GM23338 (cell line): ENCODE measurements at regions not wholly inside any gene's neighbourhood (a gene's known extent, or its start where the extent isn't known, plus 50 kb on each side); places are given as distances from the start of the nearest gene placed in this dataset.

ENCODE experiments used
- ATAC-seq: fragments of 200-7000 bp; cut with Tn5 transposase; 3 replicates; pipeline ENCODE4 v1.9.1; 2020
- DNase-seq: peaks from one replicate; pipeline ENCODE4 v3.0.0-alpha.2; 2015; ENCODE audit warnings: low spot score
- H2AFZ ChIP-seq: fragments of 200-600 bp; sonication (generic); 2 replicates; pipeline ENCODE4 v1.8.0; 2016; ENCODE audit warnings: antibody characterized with exemption, mild to moderate bottlenecking, moderate library complexity
- H3F3A ChIP-seq: fragments of 200-600 bp; sonication (generic); replicated peaks from 2 replicates; pipeline ENCODE4 v1.8.0; 2017; ENCODE audit warnings: antibody characterized with exemption, mixed run types, low read depth
- H3K27ac ChIP-seq: fragments of 200-600 bp; sonication (generic); 2 replicates; pipeline ENCODE4 v1.6.1; 2016; ENCODE audit warnings: low read depth
- H3K27me3 ChIP-seq: fragments of 200-600 bp; sonication (generic); 2 replicates; pipeline ENCODE4 v1.8.0; 2016; ENCODE audit warnings: mild to moderate bottlenecking, mixed run types, moderate library complexity; ENCODE audit not compliant: insufficient read depth
- H3K36me3 ChIP-seq: fragments of 200-600 bp; sonication (generic); 2 replicates; pipeline ENCODE4 v1.8.0; 2016; ENCODE audit warnings: mild to moderate bottlenecking; ENCODE audit not compliant: insufficient read depth
- H3K4me1 ChIP-seq: fragments of 200-600 bp; sonication (generic); 2 replicates; pipeline ENCODE4 v1.8.0; 2016; ENCODE audit warnings: mild to moderate bottlenecking, moderate library complexity; ENCODE audit not compliant: insufficient read depth
- H3K4me2 ChIP-seq: fragments of 200-600 bp; sonication (generic); 2 replicates; pipeline ENCODE4 v1.7.1; 2017; ENCODE audit warnings: mixed run types
- H3K4me3 ChIP-seq: fragments of 200-600 bp; sonication (generic); 2 replicates; pipeline ENCODE4 v1.6.1; 2016; ENCODE audit warnings: mixed run types
- H3K79me2 ChIP-seq: fragments of 200-600 bp; sonication (generic); replicated peaks from 2 replicates; pipeline ENCODE4 v1.8.0; 2017; ENCODE audit warnings: mild to moderate bottlenecking; ENCODE audit not compliant: insufficient read depth
- H3K9me2 ChIP-seq: fragments of 200-600 bp; sonication (generic); 2 replicates; pipeline ENCODE4 v1.8.0; 2017; ENCODE audit not compliant: insufficient read depth
- H4K20me1 ChIP-seq: fragments of 200-600 bp; sonication (generic); replicated peaks from 2 replicates; pipeline ENCODE4 v1.8.0; 2017; ENCODE audit warnings: mild to moderate bottlenecking; ENCODE audit not compliant: insufficient read depth
- H3K27ac Mint-ChIP-seq: 2 replicates; pipeline ENCODE4 v1.8.0; 2020; ENCODE audit warnings: inconsistent platforms, mild to moderate bottlenecking, moderate library complexity, mixed read lengths
- H3K27me3 Mint-ChIP-seq: 3 replicates; pipeline ENCODE4 v1.8.0; 2022; ENCODE audit warnings: low read depth, mild to moderate bottlenecking, moderate library complexity, mixed read lengths, inconsistent platforms; ENCODE audit not compliant: insufficient read depth, poor library complexity
- H3K36me3 Mint-ChIP-seq: 3 replicates; pipeline ENCODE4 v1.8.0; 2021; ENCODE audit warnings: low read depth, mild to moderate bottlenecking, inconsistent platforms, moderate library complexity, mixed read lengths
- H3K4me1 Mint-ChIP-seq: 3 replicates; pipeline ENCODE4 v1.8.0; 2020; ENCODE audit warnings: mild to moderate bottlenecking, inconsistent platforms, mixed read lengths
- H3K4me3 Mint-ChIP-seq: 3 replicates; pipeline ENCODE4 v1.8.0; 2021; ENCODE audit warnings: moderate library complexity, mild to moderate bottlenecking, inconsistent platforms, mixed read lengths
- H3K9me3 Mint-ChIP-seq: 3 replicates; pipeline ENCODE4 v1.8.0; 2020; ENCODE audit warnings: moderate library complexity, mild to moderate bottlenecking, inconsistent platforms, mixed read lengths
- CREB1 ChIP-seq: fragments of 250-450 bp; sonication (Bioruptor Pico); IDR thresholded peaks from 2 replicates; pipeline ENCODE4 v1.5.0; 2020; ENCODE audit warnings: low read depth, mild to moderate bottlenecking, moderate library complexity
- CTCF ChIP-seq, 2 experiments: fragments of 200-600 bp in 1 of 2; sonication (generic) in 1 of 2; conservative IDR thresholded peaks; 2 replicates each; pipeline versions ENCODE4 v1.5.1 to v1.6.1; 2016 to 2017; ENCODE audit warnings: antibody characterized with exemption in 2 of 2, low read depth in 2 of 2, mild to moderate bottlenecking in 2 of 2, moderate library complexity in 1 of 2
- EZH2 ChIP-seq: fragments of 200-600 bp; sonication (generic); IDR thresholded peaks from one replicate; pipeline ENCODE4 v1.8.0; 2017; ENCODE audit warnings: antibody characterized with exemption, mild to moderate bottlenecking, low read depth; ENCODE audit not compliant: unreplicated experiment
- EZH2phosphoT487 ChIP-seq: fragments of 200-600 bp; sonication (generic); IDR thresholded peaks from one replicate; pipeline ENCODE4 v1.8.1; 2018; ENCODE audit warnings: antibody characterized with exemption; ENCODE audit not compliant: unreplicated experiment
- JUNB ChIP-seq: IDR thresholded peaks from one replicate; pipeline ENCODE4 v1.6.1; 2016; ENCODE audit warnings: antibody characterized with exemption; ENCODE audit not compliant: unreplicated experiment
- NANOG ChIP-seq: IDR thresholded peaks from 2 replicates; pipeline ENCODE4 v1.6.1; 2016; ENCODE audit warnings: antibody characterized with exemption, borderline replicate concordance
- POLR2AphosphoS5 ChIP-seq: IDR thresholded peaks from 2 replicates; pipeline ENCODE4 v1.6.1; 2016; ENCODE audit warnings: antibody characterized with exemption, low read depth
- STAT1 ChIP-seq: IDR thresholded peaks from one replicate; pipeline ENCODE4 v1.6.1; 2016; ENCODE audit warnings: antibody characterized with exemption; ENCODE audit not compliant: unreplicated experiment
- ZNF114 ChIP-seq: fragments of 250-450 bp; sonication (Bioruptor Pico); IDR thresholded peaks from 2 replicates; pipeline ENCODE4 v1.5.0; 2020; ENCODE audit warnings: mild to moderate bottlenecking, moderate library complexity
- ZNF331 ChIP-seq: fragments of 250-450 bp; sonication (Bioruptor Pico); IDR thresholded peaks from 2 replicates; pipeline ENCODE4 v1.5.0; 2020; ENCODE audit warnings: low read depth, mild to moderate bottlenecking, moderate library complexity
- TF ChIP-seq, protein P1 (sequence below): IDR thresholded peaks from 2 replicates; pipeline ENCODE4 v1.6.1; 2016; ENCODE audit warnings: antibody characterized with exemption

- no peak overlapping the region for H2AFZ ChIP-seq
Measured at GRCh38 chr10:78140066-78140630, 106.5 kb downstream of the RPS24 start.

GRCh38 chr10:78143576-78143975, 109.9 kb downstream of the RPS24 start:
- H3K36me3 ChIP-seq = no peaks in the 10 kb centered on the region
- no peak overlapping the region for H3K4me3 Mint-ChIP-seq
- H3K9me3 Mint-ChIP-seq = no peaks in the 10 kb centered on the region
- no peak overlapping the region for H3K4me2 ChIP-seq
- H2AFZ ChIP-seq = no peak overlapping the region
- no peak for DNase-seq
- no peaks in the 10 kb centered on the region for H3K79me2 ChIP-seq
- H3K27me3 ChIP-seq = no peaks in the 10 kb centered on the region
- no peaks in the 10 kb centered on the region for H3F3A ChIP-seq
- H3K27ac ChIP-seq = no peak overlapping the region
- peaks cover 12% of the 10 kb centered on the region; the same call in 1 of the 2 replicates for H3K9me2 ChIP-seq
- H3K36me3 Mint-ChIP-seq = no peaks in the 10 kb centered on the region; the same call in 2 of the 3 replicates
- no peaks in the 10 kb centered on the region for H3K4me1 ChIP-seq
- no peak overlapping the region for H3K4me3 ChIP-seq
- no peak overlapping the region for H3K27ac Mint-ChIP-seq
- no peaks in the 10 kb centered on the region for H4K20me1 ChIP-seq
- H3K27me3 Mint-ChIP-seq = peaks cover 3% of the 10 kb centered on the region
- ATAC-seq = no peak
- H3K4me1 Mint-ChIP-seq = peaks cover 13% of the 10 kb centered on the region
- TF ChIP-seq CTCF (conservative IDR thresholded peaks at IDR 0.05; ENCODE audit: low read depth in 2 of 2) (no peak), JUNB (no peak), ZNF114 (CRISPR knock-in tag) (no peak), ZNF331 (no peak), STAT1 (no peak), EZH2 (no peak)
- TF ChIP-seq, protein P1, sequence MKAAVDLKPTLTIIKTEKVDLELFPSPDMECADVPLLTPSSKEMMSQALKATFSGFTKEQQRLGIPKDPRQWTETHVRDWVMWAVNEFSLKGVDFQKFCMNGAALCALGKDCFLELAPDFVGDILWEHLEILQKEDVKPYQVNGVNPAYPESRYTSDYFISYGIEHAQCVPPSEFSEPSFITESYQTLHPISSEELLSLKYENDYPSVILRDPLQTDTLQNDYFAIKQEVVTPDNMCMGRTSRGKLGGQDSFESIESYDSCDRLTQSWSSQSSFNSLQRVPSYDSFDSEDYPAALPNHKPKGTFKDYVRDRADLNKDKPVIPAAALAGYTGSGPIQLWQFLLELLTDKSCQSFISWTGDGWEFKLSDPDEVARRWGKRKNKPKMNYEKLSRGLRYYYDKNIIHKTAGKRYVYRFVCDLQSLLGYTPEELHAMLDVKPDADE = no peak

More at GRCh38 chr10:78140066-78140630, 106.5 kb downstream of the RPS24 start:
- DNase-seq = no peak
- TF ChIP-seq NANOG (no peak), ZNF331 (no peak), CREB1 (CRISPR knock-in tag) (no peak), STAT1 (no peak), EZH2 (no peak), EZH2phosphoT487 (no peak), JUNB (no peak), CTCF (conservative IDR thresholded peaks at IDR 0.05; ENCODE audit: low read depth in 2 of 2) (no peak), POLR2AphosphoS5 (no peak)
- TF ChIP-seq, protein P1 = no peak
- H3K4me1 ChIP-seq = 0 out of 2 replicates have a peak, but pooled peaks cover 4% of the 10 kb centered on the region
- H3K79me2 ChIP-seq = no peaks in the 10 kb centered on the region
- no peaks in the 10 kb centered on the region for H3K27me3 ChIP-seq
- H3K4me3 ChIP-seq = no peak overlapping the region
- no peaks in the 10 kb centered on the region for H3F3A ChIP-seq
- no peaks in the 10 kb centered on the region for H4K20me1 ChIP-seq
- Mint-ChIP-seq H3K27ac (no peak overlapping the region), H3K9me3 (no peaks in the 10 kb centered on the region), H3K36me3 (no peaks in the 10 kb centered on the region), H3K4me1 (peaks cover 15% of the 10 kb centered on the region), H3K27me3 (peaks cover 3% of the 10 kb centered on the region), H3K4me3 (no peak overlapping the region)
- no peaks in the 10 kb centered on the region for H3K36me3 ChIP-seq
- H3K9me2 ChIP-seq = peaks cover 12% of the 10 kb centered on the region; the same call in 1 of the 2 replicates
- H3K27ac ChIP-seq = no peak overlapping the region
- no peak for ATAC-seq
- no peak overlapping the region for H3K4me2 ChIP-seq
